Gastroesophageal sphincter (tissue), 4 donors: ENCODE measurements at regions not wholly inside any gene's neighbourhood (a gene's known extent, or its start where the extent isn't known, plus 50 kb on each side); places are given as distances from the start of the nearest gene placed in this dataset.

Source experiments
- ATAC-seq: fragments of 150-250 bp; one replicate; pipeline ENCODE4 v1.9.1; 2016; ENCODE audit warnings: mild to moderate bottlenecking, moderate library complexity
- H3K27ac ChIP-seq, 4 donors: fragments of 200-600 bp; sonication (generic) in 3 of 4; 1 replicate in 3 of 4; 2 replicates in 1 of 4; pipeline ENCODE4 v1.5.1; 2016 to 2019
- H3K27me3 ChIP-seq: fragments of 200-600 bp; sonication (generic); one replicate; pipeline ENCODE4 v1.5.1; 2019
- H3K36me3 ChIP-seq, 2 donors: fragments of 200-600 bp; sonication (generic); one replicate each; pipeline ENCODE4 v1.5.1; 2019; ENCODE audit warnings: control low read depth in 1 of 2
- H3K4me1 ChIP-seq, 3 donors: fragments of 200-600 bp; sonication (generic); 1 replicate in 2 of 3; 2 replicates in 1 of 3; pipeline ENCODE4 v1.5.1; 2016 to 2019; ENCODE audit warnings: control low read depth in 2 of 3
- H3K4me3 ChIP-seq, 2 donors: fragments of 200-600 bp; sonication (generic); one replicate each; pipeline ENCODE4 v1.5.1; 2019; ENCODE audit warnings: mild to moderate bottlenecking in 1 of 2, moderate library complexity in 1 of 2
- H3K9me3 ChIP-seq, 3 donors: fragments of 200-600 bp; sonication (generic); one replicate each; pipeline ENCODE4 v1.5.1; 2017 to 2019; ENCODE audit warnings: control low read depth in 2 of 3
- EP300 ChIP-seq: sonication (generic); formaldehyde crosslinking; IDR thresholded peaks from one replicate; pipeline ENCODE4 v1.6.1; 2017; ENCODE audit warnings: antibody characterized with exemption, mild to moderate bottlenecking
- POLR2A ChIP-seq, 2 donors: fragments of 450-650 bp; IDR thresholded peaks; one replicate each; pipeline ENCODE4 v1.6.1; 2017; ENCODE audit warnings: antibody characterized with exemption in 2 of 2, mild to moderate bottlenecking in 2 of 2, moderate library complexity in 1 of 2
- POLR2AphosphoS5 ChIP-seq: sonication (generic); formaldehyde crosslinking; IDR thresholded peaks from one replicate; pipeline ENCODE4 v1.6.1; 2017; ENCODE audit warnings: antibody characterized with exemption
- WGBS, 2 donors: methylation state at CpG; one replicate each; pipeline ENCODE4 v1.1.5; 2018; ENCODE audit warnings: low coverage in 1 of 2; 5-methylcytosine and 5-hydroxymethylcytosine counted together
- TF ChIP-seq, protein P1 (sequence below), 4 experiments: fragments of 200-600 bp in 2 of 4; fragments of 450-650 bp in 2 of 4; sonication (generic) in 1 of 4; IDR thresholded peaks; one replicate each; pipeline ENCODE4 v1.5.1; 2017 to 2019; ENCODE audit warnings: antibody characterized with exemption in 4 of 4, mild to moderate bottlenecking in 2 of 4, moderate library complexity in 2 of 4

DNA sequence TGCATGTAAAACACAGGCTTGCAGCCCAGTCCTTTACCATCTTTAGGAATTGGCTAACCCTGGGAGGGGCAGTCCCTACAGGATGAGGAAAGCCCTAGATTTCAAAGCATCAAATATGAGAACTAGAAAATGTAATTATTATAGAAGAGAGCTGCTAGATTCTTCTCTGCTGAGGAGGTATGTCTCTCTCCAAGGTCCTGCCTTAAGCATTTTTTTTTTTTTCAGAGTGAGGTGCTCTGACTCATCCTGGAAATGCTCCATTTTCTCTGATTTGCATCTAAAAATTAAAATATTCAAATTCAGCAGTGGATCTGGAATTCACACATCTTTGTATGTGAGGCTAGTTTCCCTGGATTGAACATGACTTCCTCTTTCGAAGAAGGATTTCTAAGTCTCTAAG, 149.8 kb downstream of the ZNF648 start:
- H3K4me3 ChIP-seq, result no peak overlapping the region
- no peaks in the 10 kb centered on the region for H3K9me3 ChIP-seq
- no peak for TF ChIP-seq POLR2AphosphoS5
- ATAC-seq, result no peak
- H3K27me3 ChIP-seq, result peaks cover 14% of the 10 kb centered on the region
- no peaks in the 10 kb centered on the region for H3K4me1 ChIP-seq
- WGBS, 2 donors, result 71 to 91% methylated on average over 1 of the region's 1 CpG
- no peaks in the 10 kb centered on the region for H3K36me3 ChIP-seq
- H3K27ac ChIP-seq, result no peak overlapping the region

DNA sequence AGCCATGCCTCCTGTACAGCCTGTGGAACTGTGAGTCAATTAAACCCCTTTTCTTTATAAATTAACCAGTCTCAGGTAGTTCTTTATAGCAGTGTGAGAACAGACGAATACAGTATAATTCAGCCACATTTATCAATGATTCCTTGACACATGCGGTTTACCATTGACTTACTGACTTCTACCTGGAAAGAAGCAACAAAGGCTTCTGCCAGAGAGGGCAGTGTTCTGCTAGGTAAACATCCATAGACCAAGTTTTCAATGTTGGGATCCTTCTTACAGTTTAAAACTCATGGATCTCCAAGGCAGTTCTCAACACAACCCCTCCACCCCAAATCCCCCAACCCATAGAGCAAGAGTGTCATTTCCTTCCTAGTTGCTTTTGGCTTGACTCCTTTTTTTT, 150.6 kb downstream of the ZNF648 start:
- no peak for ATAC-seq
- H3K4me1 ChIP-seq, result no peaks in the 10 kb centered on the region

GRCh38 chr1:181909010-181909409, 152.5 kb downstream of the ZNF648 start:
- Histone ChIP-seq H3K27me3 (peaks cover 14% of the 10 kb centered on the region), H3K36me3 (no peaks in the 10 kb centered on the region), H3K27ac (no peak overlapping the region), H3K4me3 (no peak overlapping the region), H3K4me1 (no peaks in the 10 kb centered on the region), H3K9me3 (no peaks in the 10 kb centered on the region)
- no peak for ATAC-seq
- WGBS, 2 donors, result 75% methylated on average over 1 of the region's 1 CpG; no CpG with 5 or more reads in 1 of the 2 donors
- TF ChIP-seq EP300 (no peak), POLR2AphosphoS5 (no peak), POLR2A (IDR thresholded peaks at IDR 0.05) (no peak)
- TF ChIP-seq, protein P1, sequence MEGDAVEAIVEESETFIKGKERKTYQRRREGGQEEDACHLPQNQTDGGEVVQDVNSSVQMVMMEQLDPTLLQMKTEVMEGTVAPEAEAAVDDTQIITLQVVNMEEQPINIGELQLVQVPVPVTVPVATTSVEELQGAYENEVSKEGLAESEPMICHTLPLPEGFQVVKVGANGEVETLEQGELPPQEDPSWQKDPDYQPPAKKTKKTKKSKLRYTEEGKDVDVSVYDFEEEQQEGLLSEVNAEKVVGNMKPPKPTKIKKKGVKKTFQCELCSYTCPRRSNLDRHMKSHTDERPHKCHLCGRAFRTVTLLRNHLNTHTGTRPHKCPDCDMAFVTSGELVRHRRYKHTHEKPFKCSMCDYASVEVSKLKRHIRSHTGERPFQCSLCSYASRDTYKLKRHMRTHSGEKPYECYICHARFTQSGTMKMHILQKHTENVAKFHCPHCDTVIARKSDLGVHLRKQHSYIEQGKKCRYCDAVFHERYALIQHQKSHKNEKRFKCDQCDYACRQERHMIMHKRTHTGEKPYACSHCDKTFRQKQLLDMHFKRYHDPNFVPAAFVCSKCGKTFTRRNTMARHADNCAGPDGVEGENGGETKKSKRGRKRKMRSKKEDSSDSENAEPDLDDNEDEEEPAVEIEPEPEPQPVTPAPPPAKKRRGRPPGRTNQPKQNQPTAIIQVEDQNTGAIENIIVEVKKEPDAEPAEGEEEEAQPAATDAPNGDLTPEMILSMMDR (IDR thresholded peaks at IDR 0.05), result no peak

More for the DNA sequence above, 150.6 kb downstream of the ZNF648 start:
- H3K9me3 ChIP-seq, result no peaks in the 10 kb centered on the region
- H3K27me3 ChIP-seq, result peaks cover 14% of the 10 kb centered on the region
- WGBS, 2 donors, result 79% methylated on average over 2 of the region's 2 CpGs; no CpG with 5 or more reads in 1 of the 2 donors
- no peaks in the 10 kb centered on the region for H3K36me3 ChIP-seq
- H3K27ac ChIP-seq, result no peak overlapping the region
- TF ChIP-seq POLR2AphosphoS5 (no peak), POLR2A (IDR thresholded peaks at IDR 0.05) (no peak), EP300 (no peak)
- TF ChIP-seq, protein P1 (IDR thresholded peaks at IDR 0.05), result no peak
- H3K4me3 ChIP-seq, result no peak overlapping the region

- Histone ChIP-seq H3K9me3 (no peaks in the 10 kb centered on the region), H3K4me3 (no peak overlapping the region), H3K4me1 (no peaks in the 10 kb centered on the region), H3K27me3 (peaks cover 14% of the 10 kb centered on the region), H3K36me3 (no peaks in the 10 kb centered on the region), H3K27ac (no peak overlapping the region)
- TF ChIP-seq, protein P1 (IDR thresholded peaks at IDR 0.05), result no peak
- no peak for TF ChIP-seq POLR2AphosphoS5
- TF ChIP-seq EP300, result no peak
- no peak for TF ChIP-seq POLR2A (IDR thresholded peaks at IDR 0.05)
- no peak for ATAC-seq
- 86 to 92% methylated on average over 5 to 6 of the region's 6 CpGs for WGBS, 2 donors
Measured at GRCh38 chr1:181906631-181907030, 154.9 kb downstream of the ZNF648 start.

DNA sequence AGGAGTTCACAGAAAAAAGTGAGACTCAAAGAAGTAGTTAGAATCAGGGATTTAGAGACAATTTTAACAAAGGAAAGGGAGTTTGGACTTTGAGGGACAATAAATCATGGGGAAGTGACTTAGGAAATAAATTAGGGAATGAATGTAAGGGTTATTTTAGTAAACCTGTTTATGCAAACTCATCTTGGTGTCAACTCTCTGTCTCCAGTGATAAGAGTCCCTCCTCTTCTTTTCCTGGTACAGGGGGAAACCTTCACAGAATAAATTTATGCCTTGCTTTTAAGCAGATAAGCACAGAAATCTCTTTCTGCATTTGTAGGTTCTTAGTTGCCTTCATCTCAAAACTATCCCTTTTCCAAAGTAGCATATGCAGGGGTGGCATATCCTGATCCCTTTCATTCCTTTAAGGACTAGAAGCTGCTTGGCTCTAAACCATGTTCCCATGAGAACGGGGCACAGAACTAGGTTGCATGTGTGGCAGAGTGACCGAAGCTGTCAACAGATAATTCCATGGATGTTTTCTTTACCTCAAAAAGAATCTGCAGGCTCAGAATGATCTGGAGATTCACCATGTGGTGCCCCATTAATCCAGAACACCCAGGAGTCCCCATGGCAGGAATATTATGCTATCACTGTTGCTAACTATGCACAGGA, 155.4 kb downstream of the ZNF648 start:
- WGBS, 2 donors, result 83% methylated on average over 1 of the region's 2 CpGs; no CpG with 5 or more reads in 1 of the 2 donors
- H3K36me3 ChIP-seq, result no peaks in the 10 kb centered on the region
- no peaks in the 10 kb centered on the region for H3K4me1 ChIP-seq
- no peak for TF ChIP-seq POLR2AphosphoS5
- TF ChIP-seq EP300, result no peak
- TF ChIP-seq, protein P1 (IDR thresholded peaks at IDR 0.05), result no peak
- TF ChIP-seq POLR2A (IDR thresholded peaks at IDR 0.05), result no peak
- no peaks in the 10 kb centered on the region for H3K9me3 ChIP-seq
- ATAC-seq, result no peak
- H3K27me3 ChIP-seq, result peaks cover 10% of the 10 kb centered on the region
- H3K4me3 ChIP-seq, result no peak overlapping the region
- no peak overlapping the region for H3K27ac ChIP-seq
